ENCODE measurements at regions not wholly inside any gene's neighbourhood (a gene's known extent, or its start where the extent isn't known, plus 50 kb on each side); places are given as distances from the start of the nearest gene placed in this dataset.

DNA sequence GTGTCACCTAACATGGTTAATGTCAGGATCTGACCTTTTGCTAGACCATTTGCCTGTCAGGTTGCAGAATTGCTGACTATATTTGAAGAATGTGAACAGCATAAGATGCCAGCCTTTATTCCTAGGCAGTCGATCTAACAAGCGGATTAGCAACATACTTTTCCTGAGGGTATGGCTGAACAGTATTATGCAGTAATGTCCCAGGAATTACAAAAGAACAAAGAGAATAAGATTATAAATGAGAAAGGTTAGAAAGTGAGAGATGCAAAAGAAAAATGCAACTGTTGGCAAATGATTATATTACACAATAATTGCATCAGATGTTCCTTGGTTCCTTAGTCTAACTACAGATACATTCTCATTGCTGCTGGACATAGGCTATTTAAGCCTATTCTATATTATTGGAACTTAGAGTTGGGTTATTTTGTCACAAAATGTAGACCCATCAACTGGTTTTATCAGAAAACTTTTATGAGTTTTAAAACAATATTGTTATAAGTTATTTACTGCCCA, 647.1 kb upstream of the CRIM1 start:
- DNase-seq (ENCODE audit: low read depth): no peak
- H3K4me3 ChIP-seq (ENCODE audit: control insufficient read depth, low read depth, low read length): no peak overlapping the region
- TF ChIP-seq, protein P1, sequence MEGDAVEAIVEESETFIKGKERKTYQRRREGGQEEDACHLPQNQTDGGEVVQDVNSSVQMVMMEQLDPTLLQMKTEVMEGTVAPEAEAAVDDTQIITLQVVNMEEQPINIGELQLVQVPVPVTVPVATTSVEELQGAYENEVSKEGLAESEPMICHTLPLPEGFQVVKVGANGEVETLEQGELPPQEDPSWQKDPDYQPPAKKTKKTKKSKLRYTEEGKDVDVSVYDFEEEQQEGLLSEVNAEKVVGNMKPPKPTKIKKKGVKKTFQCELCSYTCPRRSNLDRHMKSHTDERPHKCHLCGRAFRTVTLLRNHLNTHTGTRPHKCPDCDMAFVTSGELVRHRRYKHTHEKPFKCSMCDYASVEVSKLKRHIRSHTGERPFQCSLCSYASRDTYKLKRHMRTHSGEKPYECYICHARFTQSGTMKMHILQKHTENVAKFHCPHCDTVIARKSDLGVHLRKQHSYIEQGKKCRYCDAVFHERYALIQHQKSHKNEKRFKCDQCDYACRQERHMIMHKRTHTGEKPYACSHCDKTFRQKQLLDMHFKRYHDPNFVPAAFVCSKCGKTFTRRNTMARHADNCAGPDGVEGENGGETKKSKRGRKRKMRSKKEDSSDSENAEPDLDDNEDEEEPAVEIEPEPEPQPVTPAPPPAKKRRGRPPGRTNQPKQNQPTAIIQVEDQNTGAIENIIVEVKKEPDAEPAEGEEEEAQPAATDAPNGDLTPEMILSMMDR (conservative IDR thresholded peaks at IDR 0.05; ENCODE audit: control insufficient read depth, insufficient read depth, low read depth, low read length): no peak

DNA sequence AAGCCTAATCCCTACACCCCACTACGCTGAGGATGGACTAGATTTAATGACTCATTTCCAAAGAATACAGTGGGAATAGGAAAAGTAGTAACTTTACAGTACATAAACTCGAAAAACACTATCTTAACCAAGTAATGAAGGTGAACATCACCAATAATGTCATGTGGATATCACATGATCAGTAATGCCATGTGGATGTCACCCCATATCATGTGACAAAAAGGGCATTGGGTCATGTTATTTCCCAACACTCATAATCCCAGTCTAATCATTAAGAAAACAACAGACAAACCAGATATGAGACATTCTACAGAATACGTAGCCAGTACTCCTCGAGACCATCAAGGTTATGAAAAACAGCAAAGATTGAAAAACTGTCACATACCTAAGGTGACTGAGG, 667.3 kb upstream of the CRIM1 start:
- no peak for DNase-seq (ENCODE audit: low read depth)
- TF ChIP-seq, protein P1 (conservative IDR thresholded peaks at IDR 0.05; ENCODE audit: control insufficient read depth, insufficient read depth, low read depth, low read length): no peak
- H3K4me3 ChIP-seq (ENCODE audit: control insufficient read depth, low read depth, low read length): no peak overlapping the region

DNA sequence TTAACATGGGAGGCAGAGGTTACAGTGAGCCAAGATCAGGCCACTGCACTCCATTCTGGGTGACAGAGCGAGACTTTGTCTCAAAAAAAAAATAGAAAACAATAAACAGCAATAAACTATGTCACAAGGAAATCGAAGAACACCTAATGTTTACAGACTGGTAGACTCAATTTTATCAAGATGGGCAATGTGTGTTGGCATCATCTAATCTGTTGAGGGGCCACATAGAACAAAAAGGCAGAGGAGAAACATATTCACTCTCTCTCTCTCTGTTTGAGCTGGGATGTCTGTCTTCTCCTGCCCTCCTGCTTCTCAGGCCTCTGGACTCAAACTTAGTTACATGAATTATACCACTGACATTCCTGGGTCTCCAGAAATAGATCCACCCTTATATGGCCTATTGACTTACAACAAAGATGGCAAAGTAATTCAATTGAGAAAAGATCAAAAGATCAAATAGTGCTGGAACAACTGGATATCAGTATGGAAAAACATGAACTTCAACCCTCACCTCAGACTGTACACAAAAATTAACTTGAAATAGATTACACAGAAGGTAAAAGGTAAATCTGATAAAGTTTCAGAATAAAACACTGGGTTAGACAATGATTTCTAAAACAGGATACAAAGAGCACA, 703.8 kb upstream of the CRIM1 start:
- no peak overlapping the region for H3K4me3 ChIP-seq (ENCODE audit: control insufficient read depth, low read depth, low read length)
- TF ChIP-seq, protein P1 (conservative IDR thresholded peaks at IDR 0.05; ENCODE audit: control insufficient read depth, insufficient read depth, low read depth, low read length): no peak
- DNase-seq (ENCODE audit: low read depth): no peak

DNA sequence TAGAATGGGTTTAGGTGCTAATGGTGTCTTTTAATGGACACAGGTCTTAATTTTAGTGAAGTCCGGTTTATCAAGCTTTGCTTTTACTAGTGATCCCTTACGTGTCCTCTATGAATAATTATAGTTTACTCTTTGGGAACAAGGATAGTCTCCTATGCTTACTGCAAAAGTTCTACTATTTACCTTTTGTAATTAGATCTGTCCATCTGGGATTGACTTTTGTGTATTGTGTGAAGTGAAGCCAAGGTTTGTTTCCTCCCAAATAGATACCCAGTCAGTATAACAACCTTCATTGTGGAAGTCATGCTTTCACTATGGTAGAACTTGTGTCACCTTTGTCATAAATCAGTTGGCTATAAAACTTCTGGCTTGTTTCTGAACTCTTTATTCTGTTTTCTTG, 740.9 kb upstream of the CRIM1 start:
- no peak for DNase-seq (ENCODE audit: low read depth)
- TF ChIP-seq, protein P1 (conservative IDR thresholded peaks at IDR 0.05; ENCODE audit: control insufficient read depth, insufficient read depth, low read depth, low read length): no peak
- no peak overlapping the region for H3K4me3 ChIP-seq (ENCODE audit: control insufficient read depth, low read depth, low read length)

DNA sequence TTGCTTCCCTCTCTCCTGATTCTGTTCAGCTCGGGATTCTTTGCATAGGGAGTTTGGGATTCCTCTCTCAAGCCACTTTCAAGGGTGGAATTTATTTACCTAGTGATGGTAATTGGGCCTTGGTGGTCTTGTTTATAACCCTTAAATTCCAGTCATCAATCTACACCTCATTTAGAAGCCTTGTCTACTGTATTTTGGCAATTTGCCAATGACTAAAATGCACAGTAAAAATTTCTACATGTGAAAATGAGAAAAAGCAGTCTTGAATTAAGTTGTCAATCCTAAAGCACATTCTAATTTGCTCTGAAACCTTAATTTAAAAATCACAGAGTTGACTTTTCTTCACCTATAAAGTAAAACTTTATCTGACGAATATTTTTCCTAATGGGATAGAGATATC, 749.2 kb upstream of the CRIM1 start:
- no peak overlapping the region for H3K4me3 ChIP-seq (ENCODE audit: control insufficient read depth, low read depth, low read length)
- DNase-seq (ENCODE audit: low read depth): no peak
- TF ChIP-seq, protein P1 (conservative IDR thresholded peaks at IDR 0.05; ENCODE audit: control insufficient read depth, insufficient read depth, low read depth, low read length): no peak

DNA sequence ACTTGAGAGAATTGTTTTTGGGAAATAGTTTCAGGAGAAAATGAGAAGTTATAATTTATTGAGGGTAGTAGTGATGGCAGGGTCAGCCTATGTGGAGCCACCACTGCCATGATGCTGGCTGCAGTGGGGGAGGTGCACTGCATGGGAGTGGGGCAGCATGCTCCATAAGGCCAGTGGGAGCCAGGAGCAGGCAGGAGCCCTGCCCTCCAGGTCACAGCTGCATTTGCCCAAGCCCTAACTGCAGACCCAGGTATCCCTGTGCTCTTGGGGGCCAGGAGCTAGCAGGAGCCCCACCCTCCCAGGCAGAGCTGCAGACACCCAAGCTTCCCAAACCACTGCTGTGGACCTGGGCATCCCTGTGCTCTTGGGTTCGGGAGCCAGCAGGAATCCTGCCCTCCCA, 757.3 kb upstream of the CRIM1 start:
- no peak overlapping the region for H3K4me3 ChIP-seq (ENCODE audit: control insufficient read depth, low read depth, low read length)
- TF ChIP-seq, protein P1 (conservative IDR thresholded peaks at IDR 0.05; ENCODE audit: control insufficient read depth, insufficient read depth, low read depth, low read length): no peak
- DNase-seq (ENCODE audit: low read depth): no peak
